HG02763 (cell line): ENCODE measurements at regions not wholly inside any gene's neighbourhood (a gene's known extent, or its start where the extent isn't known, plus 50 kb on each side); places are given as distances from the start of the nearest gene placed in this dataset.

ENCODE experiments used
- ATAC-seq: cut with Tn5 transposase; IDR thresholded peaks from one replicate; pipeline ENCODE4 v1.9.1; 2021; ENCODE audit warnings: mild to moderate bottlenecking, moderate library complexity; ENCODE audit not compliant: unreplicated experiment

- no peak for ATAC-seq
Measured at GRCh38 chr5:42898760-42899159, 87.1 kb upstream of the SELENOP start.

DNA sequence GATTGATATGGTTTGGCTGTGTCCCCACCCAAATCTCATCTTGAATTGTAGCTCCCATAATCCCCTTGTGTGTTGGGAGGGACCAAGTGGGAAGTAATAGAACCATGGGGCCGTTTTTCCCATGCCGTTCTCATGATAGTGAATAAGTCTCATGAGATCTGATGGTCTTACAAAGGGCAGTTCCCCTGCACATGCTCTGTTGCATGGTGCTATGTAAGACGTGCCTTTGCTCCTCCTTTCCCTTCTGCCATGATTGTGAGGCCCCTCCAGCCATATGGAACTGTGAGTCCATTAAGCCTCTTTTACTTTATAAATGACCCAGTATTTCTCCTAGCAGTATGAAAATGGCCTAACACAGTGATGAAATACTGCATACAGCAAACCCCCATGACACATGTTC lies 84.8 kb upstream of the SELENOP start:
- ATAC-seq: no peak

- ATAC-seq: no peak
Measured at GRCh38 chr5:42894057-42894456, 82.4 kb upstream of the SELENOP start.

- ATAC-seq: peak; percentile 87
Measured at GRCh38 chr5:42889311-42889933, 77.7 kb upstream of the SELENOP start.

DNA sequence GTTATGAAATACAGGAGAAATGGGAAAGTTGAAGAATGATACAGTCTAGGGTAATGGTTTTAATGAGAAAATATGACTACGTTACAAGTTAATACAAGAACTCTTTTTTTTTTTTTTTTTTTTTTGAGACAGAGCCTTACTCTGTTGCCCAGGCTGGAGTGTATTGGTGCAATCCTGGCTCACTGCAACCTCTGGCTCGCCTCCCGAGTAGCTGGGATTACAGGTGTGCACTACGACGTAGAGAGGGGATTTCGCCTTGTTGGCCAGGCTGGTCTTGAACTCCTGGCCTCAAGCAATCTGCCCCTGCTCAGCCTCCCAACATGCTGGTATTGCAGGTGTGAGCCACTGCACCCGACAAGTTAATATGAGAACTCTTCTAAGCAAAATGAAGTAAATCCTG lies 77.1 kb upstream of the SELENOP start:
- no peak for ATAC-seq

DNA sequence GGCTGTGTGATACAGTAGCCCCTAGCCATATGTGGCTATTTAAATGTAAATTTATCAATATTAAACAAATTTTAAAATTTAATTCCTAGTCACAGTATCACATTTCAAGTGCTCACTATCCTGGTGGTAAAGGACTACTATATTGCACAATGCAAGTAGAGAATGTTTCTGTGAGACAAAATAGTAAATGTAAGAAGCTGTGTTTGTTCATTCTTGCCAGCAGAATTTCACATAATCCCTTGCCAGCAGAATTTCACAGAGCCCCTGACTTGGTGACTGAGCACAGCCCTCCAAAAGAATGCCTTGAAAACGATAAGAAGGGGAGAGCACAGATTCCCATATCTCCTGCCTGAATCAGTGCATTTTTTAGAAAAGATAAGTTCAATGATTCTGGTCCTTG lies 75.9 kb upstream of the SELENOP start:
- no peak for ATAC-seq

- no peak for ATAC-seq
Measured at GRCh38 chr5:42887097-42887496, 75.4 kb upstream of the SELENOP start.

GRCh38 chr5:42886635-42887034 lies 74.9 kb upstream of the SELENOP start:
- no peak for ATAC-seq

DNA sequence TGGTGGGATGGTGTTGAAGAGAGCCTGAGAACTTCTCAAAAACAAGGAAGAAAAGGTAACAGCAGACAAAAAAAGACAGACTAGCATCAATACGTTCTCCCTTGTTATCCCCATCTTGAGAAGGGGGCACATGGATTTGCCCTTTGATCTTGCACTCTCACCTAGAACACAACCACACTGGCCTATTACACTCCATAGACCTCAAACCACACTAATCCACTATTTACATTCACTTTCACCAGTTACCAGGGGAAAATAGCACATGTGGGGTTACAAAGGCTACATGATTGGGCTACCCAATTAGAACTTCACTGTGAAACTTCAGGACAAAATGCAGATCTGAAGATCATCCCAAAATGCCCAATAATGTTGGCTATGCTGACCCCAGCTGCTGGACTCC lies 72.6 kb upstream of the SELENOP start:
- ATAC-seq: no peak

- no peak for ATAC-seq
Measured at GRCh38 chr5:42881416-42882117, 69.9 kb upstream of the SELENOP start.

- no peak for ATAC-seq
Measured at GRCh38 chr5:42880496-42881150, 68.9 kb upstream of the SELENOP start.

GRCh38 chr5:42879291-42879690 lies 67.6 kb upstream of the SELENOP start:
- ATAC-seq: no peak

- no peak for ATAC-seq
Measured at GRCh38 chr5:42878550-42878949, 66.9 kb upstream of the SELENOP start.

DNA sequence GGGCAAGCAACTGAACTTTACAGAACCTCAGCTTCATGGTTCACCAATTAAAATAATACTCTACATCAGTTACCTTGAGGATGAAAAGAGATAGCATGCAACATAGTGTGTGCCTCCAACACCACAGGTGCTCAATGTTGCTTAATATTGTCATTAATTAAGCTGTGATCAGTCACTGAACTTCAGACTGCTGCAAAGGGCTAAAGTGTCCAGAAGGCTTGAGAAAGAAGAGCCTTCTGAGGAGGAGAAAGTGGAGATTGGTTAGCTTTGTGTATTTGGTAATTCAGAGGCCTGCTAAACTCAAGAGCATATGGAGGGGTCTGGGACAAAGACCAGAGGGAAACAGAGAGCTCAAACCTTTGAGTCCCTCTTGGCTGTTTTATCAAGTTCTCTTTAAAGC lies 66.3 kb upstream of the SELENOP start:
- ATAC-seq: no peak

DNA sequence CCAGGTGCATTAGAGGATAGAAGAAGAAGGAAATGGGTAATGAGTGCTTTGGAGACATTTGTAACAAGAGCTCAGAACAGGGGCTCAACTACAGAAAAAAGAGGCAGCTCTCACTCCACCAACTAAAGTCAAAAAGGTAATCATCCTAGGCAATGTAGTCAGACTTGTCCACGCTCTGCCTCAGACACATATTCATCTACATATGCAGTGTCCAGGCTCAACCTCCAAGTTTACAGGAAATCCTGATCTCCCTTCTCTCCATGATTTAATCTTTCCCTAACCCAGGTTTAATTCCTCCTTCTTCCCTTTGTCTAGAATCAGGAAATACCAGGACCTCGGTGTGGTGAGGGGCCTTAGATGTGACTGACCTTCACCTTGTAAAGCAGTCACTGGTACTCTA lies 65.7 kb upstream of the SELENOP start:
- no peak for ATAC-seq

GRCh38 chr5:42876375-42876844 lies 64.7 kb upstream of the SELENOP start:
- ATAC-seq: no peak

DNA sequence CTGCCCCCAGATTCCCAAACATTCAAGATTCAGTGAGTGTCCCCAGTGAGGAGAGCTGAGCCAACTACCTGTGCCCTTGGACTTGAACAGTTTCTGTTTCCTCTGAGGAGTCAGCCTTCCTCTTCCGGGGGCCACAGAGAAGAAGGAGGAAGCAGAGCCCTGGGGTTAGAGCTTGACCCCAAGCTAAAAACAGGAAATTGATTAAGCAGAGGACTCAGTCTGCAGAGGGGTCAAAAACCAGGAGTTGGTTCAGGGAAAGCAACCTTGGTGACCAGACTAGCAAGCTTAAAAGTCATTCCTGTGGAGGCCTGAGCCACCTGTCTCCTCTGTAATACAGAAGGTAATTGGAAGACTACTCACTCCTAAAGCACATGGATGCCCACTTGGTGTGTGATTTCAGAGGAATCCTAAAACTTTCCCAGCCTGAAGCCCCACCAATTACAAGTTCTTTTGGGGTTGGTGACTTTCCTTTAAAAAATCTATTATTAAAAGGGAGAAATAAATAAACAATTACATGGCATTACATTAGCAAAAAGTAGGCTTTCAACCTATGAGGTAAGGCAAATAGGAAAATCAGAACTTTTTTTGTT lies 64.2 kb upstream of the SELENOP start:
- no peak for ATAC-seq

- no peak for ATAC-seq
Measured at GRCh38 chr5:42875211-42875610, 63.5 kb upstream of the SELENOP start.

GRCh38 chr5:42874621-42875198 lies 63.0 kb upstream of the SELENOP start:
- ATAC-seq: no peak

DNA sequence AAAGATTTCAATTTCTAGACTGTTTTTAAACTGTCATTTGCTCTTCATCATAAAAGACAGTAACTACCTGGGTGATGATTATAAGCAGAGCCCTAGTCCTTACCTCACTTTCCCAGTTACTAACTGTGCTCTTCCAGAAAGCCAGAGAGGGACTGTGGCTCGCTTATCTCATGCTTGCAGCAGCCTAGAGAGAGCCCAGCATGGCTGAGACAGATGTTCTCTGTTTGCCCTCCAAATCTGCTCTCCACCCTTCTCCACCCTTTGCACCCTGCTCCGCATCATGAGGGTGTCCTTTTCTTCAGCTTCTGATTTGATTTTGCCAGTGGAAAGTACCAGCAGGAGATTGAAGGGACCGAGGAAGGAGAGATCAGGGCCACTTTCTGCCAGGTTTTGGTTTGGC lies 61.2 kb upstream of the SELENOP start:
- ATAC-seq: no peak

DNA sequence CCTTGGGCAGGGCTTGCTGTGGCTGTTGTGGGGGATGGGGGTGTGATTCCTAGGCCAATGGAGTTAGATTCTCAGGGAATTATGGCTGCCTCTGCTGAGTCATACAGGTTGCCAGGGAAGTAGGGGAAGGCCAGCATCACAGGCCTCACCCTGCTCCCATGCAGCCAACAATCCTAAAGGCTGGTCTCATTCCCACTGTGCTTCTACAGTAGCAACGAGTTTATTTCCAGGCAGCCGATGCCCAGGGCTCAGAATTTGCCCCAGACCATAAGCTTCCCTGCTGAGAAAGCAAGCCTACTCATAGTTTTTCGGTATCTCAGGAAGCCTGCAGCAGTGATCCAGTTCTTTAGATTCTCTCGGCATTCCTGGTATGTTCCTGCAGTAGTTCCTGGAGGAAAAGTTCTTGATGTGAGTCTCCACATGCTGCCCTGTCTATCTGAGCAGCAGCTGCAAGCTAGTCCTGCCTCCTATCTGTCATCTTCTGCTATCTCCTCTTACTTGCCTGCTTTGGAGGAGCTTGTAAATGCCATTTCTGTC lies 59.3 kb upstream of the SELENOP start:
- no peak for ATAC-seq
